ENCODE measurements at regions not wholly inside any gene's neighbourhood (a gene's known extent, or its start where the extent isn't known, plus 50 kb on each side); places are given as distances from the start of the nearest gene placed in this dataset.

GRCh38 chr15:94611656-94612055 is 380.3 kb downstream of the MCTP2 start:
- TF ChIP-seq, protein P1, sequence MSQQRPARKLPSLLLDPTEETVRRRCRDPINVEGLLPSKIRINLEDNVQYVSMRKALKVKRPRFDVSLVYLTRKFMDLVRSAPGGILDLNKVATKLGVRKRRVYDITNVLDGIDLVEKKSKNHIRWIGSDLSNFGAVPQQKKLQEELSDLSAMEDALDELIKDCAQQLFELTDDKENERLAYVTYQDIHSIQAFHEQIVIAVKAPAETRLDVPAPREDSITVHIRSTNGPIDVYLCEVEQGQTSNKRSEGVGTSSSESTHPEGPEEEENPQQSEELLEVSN (IDR thresholded peaks at IDR 0.05), result no peak
- TF ChIP-seq HDAC6 (IDR thresholded peaks at IDR 0.05; ENCODE audit: low read depth, low read length) (no peak), POU5F1 (IDR thresholded peaks at IDR 0.05; ENCODE audit: low read depth, low read length) (no peak), TEAD4 (IDR thresholded peaks at IDR 0.05; ENCODE audit: low read depth, low read length) (no peak), TAF7 (optimal IDR thresholded peaks at IDR 0.05; ENCODE audit: borderline replicate concordance, low read depth, low read length) (no peak), NRF1 (IDR thresholded peaks at IDR 0.05; ENCODE audit: low read depth, low read length) (no peak), EGR1 (IDR thresholded peaks at IDR 0.05; ENCODE audit: borderline replicate concordance, low read depth, low read length) (no peak), CHD1 (IDR thresholded peaks at IDR 0.05; ENCODE audit: low read depth, low read length) (no peak), MAX (IDR thresholded peaks at IDR 0.05) (no peak), SP2 (IDR thresholded peaks at IDR 0.05; ENCODE audit: low read length) (no peak)
- H4K8ac ChIP-seq (ENCODE audit: extremely low read depth, insufficient read depth, low read length), result no peak overlapping the region
- POLR2A ChIA-PET (ENCODE audit: partially characterized antibody), result no interaction called here

More at GRCh38 chr15:94611656-94612055, 380.3 kb downstream of the MCTP2 start:
- Histone ChIP-seq H3K79me2 (ENCODE audit: control insufficient read depth in 1 of 2, insufficient read depth in 2 of 2, low read length in 2 of 2) (no peaks in the 10 kb centered on the region), H3K27ac (ENCODE audit: low read depth, low read length) (no peak overlapping the region), H3K14ac (ENCODE audit: insufficient read length) (no peak overlapping the region), H3K4me1 (replicated peaks in 1 of 4; ENCODE audit: control insufficient read depth in 3 of 4, insufficient read depth in 4 of 4, low read length in 3 of 4) (no peaks in the 10 kb centered on the region), H4K91ac (replicated peaks; ENCODE audit: insufficient read length, low read length) (no peak overlapping the region), H2BK5ac (ENCODE audit: low read depth, low read length) (no peak overlapping the region), H2AK5ac (ENCODE audit: low read depth, low read length) (no peak overlapping the region), H3K56ac (replicated peaks; ENCODE audit: insufficient read length, low read depth, low read length) (no peak overlapping the region), H3K27me3 (replicated peaks in 1 of 4; ENCODE audit: control insufficient read depth in 3 of 4, extremely low read depth in 1 of 4, insufficient read depth in 3 of 4, low read length in 3 of 4) (no peaks in the 10 kb centered on the region; a peak in 1 of 7 replicates), H2BK12ac (ENCODE audit: low read depth, low read length) (no peak overlapping the region), H4K5ac (ENCODE audit: insufficient read length, low read depth, low read length) (no peak overlapping the region), H3K4me2 (ENCODE audit: insufficient read depth in 1 of 2, low read depth in 2 of 2, low read length in 2 of 2) (no peak overlapping the region), H2BK120ac (replicated peaks; ENCODE audit: low read depth, low read length) (no peak overlapping the region), H2BK15ac (ENCODE audit: low read length) (no peak overlapping the region), H3K18ac (ENCODE audit: extremely low read depth, low read length) (no peak overlapping the region), H3K9me3 (ENCODE audit: insufficient read depth in 2 of 2, low read depth in 1 of 2, low read length in 1 of 2) (no peaks in the 10 kb centered on the region), H3K9ac (replicated peaks in 1 of 4; ENCODE audit: extremely low read depth in 1 of 4, low read depth in 3 of 4, low read length in 3 of 4) (no peak overlapping the region), H3K4ac (replicated peaks; ENCODE audit: insufficient read length, low read depth, low read length) (no peak overlapping the region), H3K23ac (ENCODE audit: insufficient read length) (no peak overlapping the region), H2BK20ac (ENCODE audit: low read length) (no peak overlapping the region), H3K4me3 (ENCODE audit: extremely low read depth in 1 of 4, insufficient read depth in 2 of 4, low read depth in 3 of 4, low read length in 4 of 4) (no peak overlapping the region), H3K23me2 (ENCODE audit: low read depth, low read length) (no peaks in the 10 kb centered on the region), H4K20me1 (replicated peaks in 1 of 2; ENCODE audit: control insufficient read depth in 1 of 2, insufficient read depth in 2 of 2, low read length in 2 of 2) (no peaks in the 10 kb centered on the region), H3K79me1 (ENCODE audit: low read depth, low read length) (no peaks in the 10 kb centered on the region), H2AFZ (ENCODE audit: low read length) (no peak overlapping the region), H3K36me3 (ENCODE audit: control insufficient read depth in 2 of 4, insufficient read depth in 4 of 4, low read length in 3 of 4) (no peaks in the 10 kb centered on the region)
- no peak for DNase-seq (ENCODE audit: low read depth in 1 of 2, low spot score in 2 of 2)
- FAIRE-seq, result no peak
- CTCF ChIA-PET (ENCODE audit: partially characterized antibody), result no interaction called here
- 95% methylated on average over 2 of the region's 2 CpGs; no CpG with 5 or more reads in 1 of the 2 experiments for WGBS, 2 experiments (ENCODE audit: extremely low coverage in 1 of 2, insufficient coverage in 1 of 2, insufficient read length in 1 of 2, insufficient replicate concordance in 2 of 2, low coverage in 1 of 2, low lambda C conversion rate in 2 of 2, missing lambda C conversion rate in 1 of 2)

Data from H1 (cell line).